GM21717 (cell line): ENCODE measurements at regions not wholly inside any gene's neighbourhood (a gene's known extent, or its start where the extent isn't known, plus 50 kb on each side); places are given as distances from the start of the nearest gene placed in this dataset.

ENCODE experiments used
- ATAC-seq: cut with Tn5 transposase; IDR thresholded peaks from one replicate; pipeline ENCODE4 v1.9.1; 2021; ENCODE audit warnings: mild to moderate bottlenecking, moderate library complexity; ENCODE audit not compliant: unreplicated experiment

DNA sequence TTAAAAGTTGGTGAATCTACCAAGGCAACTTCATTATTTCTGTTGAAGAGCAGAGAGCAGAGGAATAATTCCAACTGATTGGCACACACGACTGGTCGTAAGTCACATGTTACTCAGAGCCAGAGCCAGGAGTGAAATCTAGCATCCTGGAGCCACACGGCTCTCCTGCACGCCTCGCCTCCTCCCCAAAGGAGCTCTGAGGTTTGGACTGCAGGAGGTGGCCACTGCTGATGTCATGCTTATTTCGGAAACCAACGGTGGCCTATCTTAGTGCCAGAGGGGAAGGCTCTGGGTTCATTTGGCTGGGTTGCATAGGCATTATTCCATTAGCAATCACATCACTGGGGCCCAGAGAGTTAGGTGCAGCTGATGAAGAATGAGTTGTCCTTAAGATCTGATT is 123.5 kb upstream of the RALGAPA2 start:
- no peak for ATAC-seq

DNA sequence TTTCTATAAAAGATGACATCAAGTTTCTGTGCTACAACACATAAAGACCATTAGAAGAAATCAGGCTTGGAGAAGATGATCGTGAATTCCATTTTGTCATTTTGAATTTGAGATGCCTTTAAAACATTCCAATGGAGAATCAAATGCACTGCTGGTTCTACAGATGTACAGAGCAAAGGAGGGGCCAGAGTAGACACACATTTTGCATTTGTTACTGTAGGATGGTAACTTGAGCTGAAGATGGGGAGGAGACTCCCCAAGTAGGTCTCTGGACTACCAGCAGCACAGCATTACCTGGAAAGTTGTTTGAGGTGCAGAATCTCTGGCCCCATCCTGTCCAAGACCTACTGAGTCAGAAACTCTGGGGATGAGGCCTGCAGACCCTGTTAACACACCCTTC is 121.6 kb upstream of the RALGAPA2 start:
- ATAC-seq = no peak

DNA sequence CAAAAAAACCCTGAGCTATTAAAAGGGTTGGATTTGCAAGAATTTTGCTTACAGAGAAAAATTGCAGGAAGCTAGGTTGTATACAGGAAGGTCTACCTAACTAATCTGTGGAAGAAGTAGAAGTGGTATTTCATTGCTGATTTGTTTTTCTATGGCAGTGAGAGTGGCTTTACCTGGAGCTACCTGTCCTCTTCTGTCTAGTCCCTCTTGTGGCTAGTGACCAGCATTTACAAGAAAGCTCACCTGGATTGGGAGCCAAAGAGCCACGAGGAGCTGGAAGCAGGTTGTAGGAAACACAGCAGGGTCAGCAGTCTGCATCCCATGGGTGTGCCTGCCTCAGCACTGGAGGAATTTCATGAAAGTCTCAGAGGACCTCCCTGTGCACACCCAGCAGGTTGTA is 120.3 kb upstream of the RALGAPA2 start:
- ATAC-seq = no peak

DNA sequence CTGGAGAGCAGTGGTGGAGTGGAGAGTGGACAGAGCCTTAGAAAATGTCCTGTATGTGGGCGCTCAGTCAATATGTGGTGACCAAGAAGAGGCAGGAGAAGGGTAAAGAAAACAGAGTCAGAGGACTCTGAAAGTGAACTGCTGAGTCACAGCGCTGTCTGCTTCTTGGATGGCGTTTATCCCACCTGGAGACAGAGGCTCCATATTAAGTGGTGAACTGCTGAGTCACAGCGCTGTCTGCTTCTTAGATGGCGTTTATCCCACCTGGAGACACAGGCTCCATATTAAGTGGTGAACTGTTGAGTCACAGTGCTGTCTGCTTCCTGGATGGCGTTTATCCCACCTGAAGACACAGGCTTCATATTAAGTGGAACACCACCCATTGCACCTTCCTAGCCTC is 119.3 kb upstream of the RALGAPA2 start:
- ATAC-seq = no peak

DNA sequence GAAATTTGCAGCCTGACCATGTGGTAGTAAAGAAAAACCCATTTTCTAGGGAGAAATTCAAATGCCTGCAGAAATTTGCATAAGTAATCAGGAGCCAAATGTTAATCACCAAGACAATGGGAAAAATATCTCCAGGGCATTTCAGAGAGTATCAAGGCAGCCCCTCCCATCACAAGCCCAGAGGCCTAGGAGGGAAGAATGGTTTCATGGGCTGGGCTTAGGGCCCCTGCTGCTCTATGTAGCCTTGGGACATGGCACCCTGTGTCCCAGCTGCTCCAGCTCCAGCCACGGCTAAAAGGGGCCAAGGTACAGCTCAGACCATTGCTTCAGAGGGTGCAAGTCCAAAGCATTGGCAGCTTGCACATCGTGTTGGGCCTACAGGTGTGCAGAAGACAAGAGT is 117.2 kb upstream of the RALGAPA2 start:
- no peak for ATAC-seq

DNA sequence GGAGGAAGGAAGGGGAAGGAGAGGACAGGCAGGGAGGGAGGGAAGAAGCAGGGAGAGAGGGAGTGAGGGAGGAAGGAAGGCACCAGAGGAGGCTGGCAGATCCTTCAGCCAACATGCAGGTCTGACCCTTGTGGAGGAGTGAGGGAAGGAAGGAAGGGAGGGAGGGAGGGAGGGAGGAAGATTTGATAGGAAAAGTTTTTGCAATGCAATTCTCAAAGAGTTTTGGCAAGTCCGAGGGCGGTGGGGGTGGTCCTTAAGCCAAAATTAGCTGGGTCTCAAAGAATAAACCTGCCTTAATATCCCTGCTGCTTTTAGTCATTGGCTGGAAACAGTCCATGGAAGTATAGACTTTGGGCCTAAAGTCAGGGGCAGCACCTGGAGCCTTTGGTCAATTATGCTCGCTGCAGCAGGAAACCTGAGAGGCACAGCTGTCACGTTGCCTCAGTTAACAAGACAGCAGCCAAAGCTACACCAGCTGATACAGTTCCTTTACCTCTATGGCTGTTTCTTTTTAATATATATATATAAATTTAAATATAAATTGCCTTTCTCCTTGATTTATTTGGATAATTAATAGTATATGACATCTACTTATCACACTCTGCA is 115.7 kb upstream of the RALGAPA2 start:
- no peak for ATAC-seq

DNA sequence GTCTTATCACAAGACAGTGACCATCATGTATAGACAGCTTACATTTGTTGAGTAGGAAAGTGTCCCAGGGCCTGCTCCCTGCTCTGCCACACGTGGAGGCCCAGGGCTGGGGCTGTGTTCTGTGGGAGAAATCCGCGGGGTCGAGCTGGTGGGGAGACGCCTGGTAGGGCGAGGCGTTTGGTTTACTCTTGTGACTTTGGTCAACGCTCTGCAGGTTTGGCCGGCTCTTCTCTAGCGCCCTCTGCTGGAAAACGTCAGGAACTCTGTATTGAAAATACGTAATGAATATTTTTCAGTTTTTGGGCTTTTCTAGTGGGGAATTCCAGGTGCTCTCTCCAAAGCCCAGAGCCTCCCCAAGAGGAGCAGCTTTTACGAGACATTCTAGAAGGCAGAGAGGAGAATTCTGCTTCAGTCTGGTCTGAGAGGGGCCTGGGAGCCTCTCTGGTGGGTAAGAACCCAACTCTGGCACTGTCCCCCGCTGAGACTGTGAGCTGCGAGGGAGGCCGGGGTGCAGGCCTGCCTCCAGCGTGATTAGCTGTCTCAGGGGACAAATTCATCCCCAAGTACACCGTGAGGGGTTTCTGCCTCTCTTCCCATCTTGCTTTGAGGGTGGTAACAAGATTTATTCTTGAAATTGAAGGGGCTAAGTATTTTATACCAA is 112.6 kb upstream of the RALGAPA2 start:
- no peak for ATAC-seq

DNA sequence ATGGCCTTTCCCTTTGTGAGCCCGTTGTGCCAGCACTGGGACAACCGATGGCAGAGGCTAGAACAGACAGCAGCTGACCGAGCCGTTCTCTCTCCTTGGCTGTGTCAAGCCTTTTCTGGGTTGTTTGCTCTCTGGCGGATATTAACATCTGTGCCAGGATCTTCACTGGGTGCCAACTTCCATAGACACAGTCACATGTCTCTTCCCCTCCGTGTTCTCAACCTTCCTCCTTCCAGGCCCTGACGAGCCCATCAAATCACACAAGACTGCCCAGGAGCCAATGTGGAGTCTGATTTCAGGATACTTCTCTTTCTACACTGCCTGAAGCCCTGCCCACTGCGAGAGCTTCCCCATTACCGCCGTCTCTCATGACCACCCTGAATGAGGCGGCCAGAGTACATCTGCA is 111.0 kb upstream of the RALGAPA2 start:
- ATAC-seq = no peak

DNA sequence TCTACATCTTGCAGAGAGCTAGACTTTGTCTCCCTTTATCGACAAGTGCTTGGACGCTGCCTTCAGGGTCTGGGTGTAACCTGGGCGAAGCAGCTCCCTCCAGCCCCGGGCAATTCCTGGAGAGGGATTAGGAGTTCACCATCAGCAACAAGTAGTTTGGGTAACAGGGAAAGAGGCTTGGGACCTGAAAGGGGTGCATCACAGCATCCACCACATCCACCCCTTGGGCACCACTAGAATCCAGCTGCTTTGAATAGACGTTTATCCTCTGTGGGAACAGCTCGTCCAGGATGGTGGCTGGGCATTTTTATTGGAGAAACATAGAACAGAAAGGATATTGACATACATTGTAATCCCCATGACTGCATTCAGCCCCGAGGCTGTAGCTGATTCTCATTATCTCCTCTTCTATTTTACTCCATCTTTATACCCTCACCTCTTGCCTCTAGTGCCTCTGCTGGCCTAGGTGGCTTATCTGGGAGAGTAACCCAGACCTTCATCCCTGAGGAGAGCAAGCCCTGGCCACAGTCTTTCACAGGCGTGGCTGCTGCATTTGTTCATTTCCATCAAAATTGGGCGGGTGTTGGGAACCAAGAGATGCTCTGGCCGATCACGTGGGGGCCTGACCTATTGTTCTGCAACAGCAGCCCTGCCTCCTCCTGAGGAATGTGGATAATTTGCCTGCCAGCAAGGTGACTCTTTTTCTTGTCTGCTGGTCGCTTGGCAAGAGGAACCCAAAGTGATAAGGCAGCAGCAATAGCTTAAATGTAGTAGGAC is 109.2 kb upstream of the RALGAPA2 start:
- no peak for ATAC-seq

DNA sequence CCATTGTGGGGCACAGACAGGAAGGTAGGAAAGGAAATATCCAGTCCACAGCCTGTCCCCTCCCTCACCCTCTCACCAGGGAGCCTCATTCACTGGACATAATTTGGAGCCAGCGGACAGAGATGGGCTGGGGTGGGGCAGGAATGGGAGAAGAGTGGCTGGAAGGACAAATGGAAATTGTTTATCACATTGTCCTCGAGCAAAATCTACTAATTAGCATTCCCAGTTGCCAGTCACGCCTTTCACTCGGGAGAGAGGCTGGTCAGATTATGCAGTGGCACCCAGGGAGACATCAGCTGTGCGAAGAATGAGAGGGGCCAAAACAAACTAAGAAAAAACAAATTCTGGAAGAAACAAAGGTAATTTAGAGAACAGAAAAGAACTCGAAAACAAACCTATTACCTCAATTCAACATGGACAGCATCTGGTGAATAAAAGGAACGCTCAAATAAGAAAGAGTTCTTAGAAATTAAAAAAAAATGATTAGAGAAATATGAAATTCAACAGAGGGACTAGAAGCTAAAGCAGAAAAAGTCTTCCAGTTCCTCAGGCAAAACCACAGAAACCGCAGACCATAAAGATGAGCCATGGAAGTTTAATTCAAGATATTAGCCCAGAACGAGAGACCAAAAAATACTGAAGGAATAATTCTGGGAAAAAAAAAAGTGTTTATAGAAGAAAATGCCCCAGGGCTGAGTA is 108.5 kb upstream of the RALGAPA2 start:
- ATAC-seq = no peak

DNA sequence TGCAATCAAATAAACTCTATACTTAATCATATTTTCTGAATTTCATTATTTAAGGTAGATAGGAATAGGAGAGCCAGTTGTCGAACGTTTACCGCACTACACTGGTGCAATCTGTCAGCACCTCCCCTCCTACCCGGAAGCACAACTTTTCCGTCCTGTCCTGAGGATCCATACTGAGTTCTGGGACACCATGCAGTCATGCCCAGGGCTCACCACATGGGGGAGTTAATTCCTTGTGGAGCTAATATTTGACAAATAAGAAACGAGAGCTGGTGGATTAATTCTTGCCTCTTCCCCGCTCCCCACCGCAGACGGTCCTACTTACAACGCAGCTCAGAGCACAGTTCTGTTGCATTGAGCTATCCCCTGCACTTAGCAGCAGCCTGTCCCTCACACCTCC is 107.7 kb upstream of the RALGAPA2 start:
- ATAC-seq = no peak

DNA sequence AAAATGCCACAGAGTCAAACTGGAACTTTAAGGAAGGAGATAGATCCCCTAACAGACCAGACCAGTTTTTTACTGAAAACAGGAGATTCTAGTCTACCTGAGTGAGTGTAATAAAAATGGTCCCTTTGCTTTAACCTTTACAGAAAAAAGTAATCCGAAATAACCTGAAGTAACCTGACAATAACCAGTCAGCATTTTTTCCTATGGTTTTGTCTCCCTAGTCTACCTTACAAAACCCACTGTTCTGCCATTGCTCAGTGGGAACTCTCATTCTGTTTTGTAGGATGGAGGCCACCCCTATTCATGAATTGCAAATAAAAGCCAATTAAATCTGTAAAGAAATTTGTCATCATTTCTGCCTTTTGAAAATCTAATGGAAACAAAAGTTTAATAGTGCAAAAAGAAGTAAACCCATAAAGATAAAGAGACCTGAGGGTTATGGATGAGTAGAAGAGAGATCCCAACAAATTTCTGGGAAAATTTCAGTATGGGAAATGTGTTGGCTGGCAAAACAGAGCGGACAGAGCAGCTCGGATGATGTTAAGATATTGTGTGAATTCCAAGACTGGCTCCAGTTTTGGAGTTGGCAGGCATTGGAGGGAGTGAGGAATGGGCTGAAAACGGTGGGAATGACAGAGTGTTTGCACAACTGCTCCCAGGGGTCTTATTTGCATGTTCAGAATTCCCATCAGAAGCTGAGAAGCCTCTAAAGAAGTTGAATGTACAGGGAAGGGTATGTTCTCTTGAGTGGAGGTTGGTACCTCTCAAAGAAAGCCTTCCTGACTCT is 104.7 kb upstream of the RALGAPA2 start:
- ATAC-seq = no peak

DNA sequence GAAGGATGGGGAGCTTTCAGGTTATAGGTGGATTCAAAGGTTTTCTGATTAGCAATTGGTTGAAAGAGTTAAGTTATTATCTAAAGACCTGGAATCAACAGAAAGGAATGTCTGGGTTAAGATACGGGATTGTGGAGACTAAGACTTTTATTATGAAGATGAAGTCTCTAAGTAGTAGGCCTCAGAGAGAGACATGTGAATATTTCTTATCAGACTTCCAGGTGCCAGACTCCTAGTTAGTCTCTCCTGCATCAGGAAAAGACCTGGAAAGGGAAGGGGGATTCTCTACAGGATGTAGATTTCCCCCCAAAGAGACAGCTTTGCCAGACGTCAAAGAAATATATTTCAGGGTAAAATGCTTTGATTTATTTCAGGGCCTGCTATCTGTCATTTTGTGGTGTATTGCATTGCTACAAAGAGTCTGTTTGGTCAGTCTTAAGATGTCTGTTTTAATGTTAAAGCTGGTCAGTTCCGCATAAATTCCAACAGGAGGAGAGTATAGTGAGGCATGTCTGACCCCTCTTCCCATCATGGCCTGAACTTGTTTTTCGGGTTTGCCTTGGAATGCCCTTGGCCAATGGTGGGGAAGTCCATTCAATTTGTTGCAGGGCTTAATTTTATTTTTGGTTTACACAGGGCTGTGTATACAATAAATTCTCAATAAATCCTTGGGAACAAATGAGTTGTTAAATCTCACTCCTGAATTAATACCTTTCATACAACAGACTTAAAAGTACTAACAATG is 103.4 kb upstream of the RALGAPA2 start:
- no peak for ATAC-seq

DNA sequence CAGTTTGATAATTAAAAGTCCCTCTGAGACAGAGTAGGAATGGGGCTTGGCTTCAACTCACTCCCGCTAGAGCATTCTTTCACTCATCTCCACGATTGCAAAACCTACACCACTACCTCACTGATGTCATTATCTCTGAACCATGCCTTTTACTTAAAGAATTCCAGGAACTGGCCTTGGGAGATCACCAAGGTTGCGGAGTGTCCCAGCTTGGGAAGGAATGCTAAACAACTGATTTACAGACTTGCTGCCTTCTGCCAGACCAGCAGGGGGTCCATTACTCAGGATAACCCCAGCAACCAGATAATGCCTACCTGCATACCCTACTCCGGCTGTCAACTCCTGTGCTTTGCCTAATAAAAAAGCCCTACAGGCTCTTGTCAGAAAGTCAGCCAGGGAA is 102.2 kb upstream of the RALGAPA2 start:
- ATAC-seq = no peak

DNA sequence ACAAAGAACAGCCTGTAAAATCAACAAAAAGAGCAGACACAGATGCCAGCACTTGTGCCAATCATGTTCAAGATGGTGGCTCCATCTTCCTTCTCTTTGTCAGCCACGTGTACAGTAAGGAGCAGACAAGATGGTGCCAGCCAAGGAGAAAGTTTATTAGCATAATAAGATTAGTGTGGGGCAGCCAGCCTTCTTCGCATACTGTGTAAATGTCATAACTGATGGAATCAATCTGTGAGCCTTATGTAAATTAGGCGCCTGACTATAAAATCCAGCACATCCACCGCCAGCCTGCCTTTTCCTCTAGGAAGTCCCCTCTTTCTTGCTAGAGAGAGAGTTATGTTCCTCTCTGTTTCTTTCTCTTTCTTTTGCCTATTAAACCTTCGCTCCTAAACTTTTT is 99.7 kb upstream of the RALGAPA2 start:
- no peak for ATAC-seq

DNA sequence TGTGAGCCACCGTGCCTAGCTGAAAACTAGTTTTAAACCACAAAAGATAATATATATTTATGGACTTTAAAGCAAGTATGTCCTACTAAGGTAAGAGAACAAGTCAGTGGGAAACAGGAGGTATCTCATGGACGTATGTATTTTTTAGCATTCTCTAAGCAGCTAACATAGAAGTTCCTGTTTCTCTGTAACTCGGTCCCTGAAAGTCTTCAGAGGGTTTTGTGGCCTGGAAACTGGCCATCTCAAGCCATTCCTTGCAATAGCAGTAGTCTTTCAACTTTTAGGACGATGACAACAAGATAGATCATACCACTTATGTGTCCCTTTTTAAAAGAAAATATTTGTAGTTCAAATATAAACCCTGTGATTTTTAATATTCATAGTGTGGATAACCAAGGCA is 95.6 kb upstream of the RALGAPA2 start:
- no peak for ATAC-seq

DNA sequence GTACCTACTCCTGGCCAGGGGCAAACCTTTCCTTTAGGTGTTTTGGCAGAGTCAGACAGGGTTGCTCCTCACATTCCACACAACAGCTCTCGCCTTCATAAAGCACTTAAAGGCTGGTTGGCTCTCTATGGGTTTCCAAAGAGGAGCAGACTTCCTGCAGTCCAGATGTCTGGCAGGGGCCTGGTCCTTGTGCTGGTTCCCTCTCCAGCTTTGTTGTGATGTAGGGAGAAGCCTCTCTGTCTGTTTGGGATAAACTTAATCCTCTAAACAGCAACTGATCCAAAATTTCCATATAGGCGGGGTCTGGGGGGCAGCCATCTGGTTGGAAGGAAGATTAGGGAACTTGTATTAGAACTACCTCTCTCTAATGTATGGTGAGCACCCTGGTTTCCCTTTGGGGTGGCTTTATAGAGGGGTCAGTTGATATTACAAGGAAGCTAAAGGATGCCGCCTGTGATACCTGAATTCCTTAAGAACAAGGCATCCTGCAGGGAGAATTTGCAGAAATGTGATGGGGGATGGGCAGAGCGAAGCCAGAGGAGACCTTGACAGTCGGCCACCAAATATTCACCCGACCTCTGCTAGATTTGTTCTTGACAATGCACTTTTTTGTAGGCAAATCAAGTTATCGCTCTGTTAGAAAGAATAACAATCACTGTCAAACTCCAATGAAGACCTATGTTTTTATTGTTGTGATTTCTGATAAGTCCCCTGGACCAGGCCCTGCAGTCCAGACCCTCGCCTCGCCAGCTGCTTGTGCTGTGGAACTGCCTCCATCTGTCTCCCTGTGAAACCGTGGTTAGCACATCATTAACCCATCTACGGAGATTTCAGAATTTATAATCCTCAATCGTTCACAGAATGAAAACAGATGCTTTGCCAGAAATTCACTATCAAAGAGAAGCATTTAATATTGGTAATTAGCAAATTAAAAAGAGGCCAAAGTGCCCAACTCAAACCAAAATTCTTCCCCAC is 94.0 kb upstream of the RALGAPA2 start:
- no peak for ATAC-seq

DNA sequence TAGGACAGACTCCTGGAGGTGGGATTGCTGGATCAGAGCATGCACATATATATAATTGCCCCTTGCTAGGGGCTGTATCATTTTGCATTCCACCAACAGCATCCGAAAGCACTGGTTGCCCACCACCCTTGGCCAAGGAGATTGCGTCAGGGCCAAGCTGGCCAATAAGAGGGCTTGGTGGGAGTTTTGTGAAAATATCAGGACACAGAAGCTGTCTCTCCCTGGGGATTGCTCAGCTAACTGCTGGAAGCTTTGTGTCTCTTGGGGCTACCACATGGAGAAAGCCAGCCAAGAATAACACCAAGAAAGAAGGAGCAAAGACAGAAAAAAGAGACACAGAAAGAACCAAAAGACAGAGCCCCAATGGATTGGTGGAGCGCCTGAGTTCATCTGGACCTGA is 90.6 kb upstream of the RALGAPA2 start:
- no peak for ATAC-seq

DNA sequence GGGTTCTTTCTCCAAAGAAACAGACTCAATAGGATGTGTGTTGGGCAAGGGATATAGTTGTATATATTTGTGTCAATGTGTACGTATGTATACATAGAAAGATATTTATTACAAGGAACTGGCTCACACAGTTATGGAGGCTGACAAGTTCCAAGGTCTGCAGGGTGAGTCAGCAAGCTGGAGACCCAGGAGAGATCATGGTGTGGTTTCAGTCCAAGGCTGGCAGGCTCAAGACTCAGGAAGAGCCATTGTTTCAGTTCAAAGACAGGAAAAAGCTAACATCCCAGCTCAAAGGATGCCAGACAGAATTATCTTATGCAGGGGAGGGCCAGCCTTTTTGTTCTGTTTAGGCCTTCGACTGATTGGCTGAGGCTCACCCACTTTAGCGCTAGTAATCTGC is 89.9 kb upstream of the RALGAPA2 start:
- no peak for ATAC-seq
